ENCODE measurements at regions not wholly inside any gene's neighbourhood (a gene's known extent, or its start where the extent isn't known, plus 50 kb on each side); places are given as distances from the start of the nearest gene placed in this dataset.
"Not testable (repeated sequence)": the region's sequence is repeated elsewhere in the genome, so short reads cannot be mapped to it uniquely, and the experiment has no call there.

DNA sequence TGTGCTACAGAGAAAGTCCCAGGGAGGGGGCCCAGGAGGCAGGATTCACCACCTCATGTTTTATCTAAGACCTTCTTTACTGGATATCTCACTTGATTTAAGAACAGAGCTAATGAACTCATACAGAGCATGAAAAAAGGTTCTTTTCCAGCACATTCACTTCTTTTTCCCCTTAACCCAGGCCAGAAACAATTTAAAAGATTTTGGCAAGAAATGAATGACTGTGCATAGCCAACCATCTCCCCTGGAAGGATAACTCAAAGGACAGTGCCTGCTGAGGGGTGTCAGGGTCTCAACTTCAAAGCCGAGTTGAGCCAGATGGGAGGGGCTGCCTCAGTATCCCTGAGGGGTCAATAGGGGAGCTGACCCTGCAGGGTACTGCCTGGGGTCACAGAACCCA is 253.4 kb downstream of the SOD2 start:
- DNase-seq = no peak

DNA sequence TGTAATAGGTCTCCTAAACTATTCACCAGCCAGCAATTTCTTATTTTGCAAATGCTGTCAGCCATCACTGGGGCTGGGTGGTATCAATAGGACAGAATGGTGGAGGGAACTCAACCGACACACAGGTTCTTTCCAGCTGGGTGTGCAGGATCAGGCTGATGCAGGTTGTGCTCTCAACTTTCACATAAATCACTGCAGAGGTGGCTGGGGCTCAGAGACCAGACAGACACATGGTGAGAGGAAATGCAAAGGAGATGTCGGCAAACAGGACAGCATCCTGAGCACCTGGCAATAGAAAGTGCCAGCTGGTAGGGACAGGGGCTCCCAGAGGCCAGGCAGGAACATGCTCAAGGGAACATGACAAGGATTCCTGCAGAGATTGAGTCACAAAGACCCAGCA is 254.9 kb downstream of the SOD2 start:
- no peak for DNase-seq

DNA sequence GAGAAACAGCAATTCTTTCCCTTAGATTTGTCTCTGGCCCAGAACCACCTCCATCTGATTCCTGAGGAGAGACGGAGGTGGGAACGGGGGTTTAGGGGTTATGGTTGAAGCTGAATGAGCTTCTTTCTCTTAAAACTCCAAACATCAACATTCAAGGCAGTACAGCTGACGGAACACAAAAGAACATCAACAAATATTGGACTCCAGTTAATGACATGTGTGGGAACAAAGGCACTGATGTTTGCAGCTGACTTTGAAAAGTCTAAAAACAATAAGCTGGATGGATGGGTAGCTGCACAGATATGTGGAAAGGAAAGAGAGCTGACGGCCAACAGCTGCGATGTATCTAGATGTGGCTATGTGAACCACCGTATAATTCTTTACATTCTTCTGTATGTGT is 256.5 kb downstream of the SOD2 start:
- DNase-seq = no peak

- no peak for DNase-seq
These were observed 257.3 kb downstream of the SOD2 start for GRCh38 chr6:159435701-159436100.

DNA sequence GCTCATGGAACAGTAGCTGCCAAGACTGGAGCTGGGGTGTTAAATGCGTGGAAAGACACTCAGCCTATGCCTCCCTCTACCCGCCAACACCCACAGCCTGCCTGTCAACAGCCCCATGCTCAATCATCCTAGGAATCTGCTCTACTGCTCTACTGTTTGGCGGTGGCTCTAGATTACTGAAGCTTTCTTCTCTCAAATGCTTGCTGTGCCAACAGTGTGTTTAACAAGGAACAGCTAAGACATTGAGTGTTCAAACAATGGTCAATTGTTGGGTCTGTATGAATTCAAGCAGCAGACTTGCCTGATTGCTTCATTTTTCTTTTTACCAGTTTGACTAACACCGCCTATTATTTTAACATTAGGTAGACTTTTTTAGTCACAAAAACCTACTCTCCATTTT is 258.6 kb downstream of the SOD2 start:
- no peak for DNase-seq

- no peak for DNase-seq
These were observed 259.5 kb downstream of the SOD2 start for GRCh38 chr6:159433550-159433949.

- no peak for DNase-seq
These were observed 261.3 kb downstream of the SOD2 start for GRCh38 chr6:159431750-159432149.

DNA sequence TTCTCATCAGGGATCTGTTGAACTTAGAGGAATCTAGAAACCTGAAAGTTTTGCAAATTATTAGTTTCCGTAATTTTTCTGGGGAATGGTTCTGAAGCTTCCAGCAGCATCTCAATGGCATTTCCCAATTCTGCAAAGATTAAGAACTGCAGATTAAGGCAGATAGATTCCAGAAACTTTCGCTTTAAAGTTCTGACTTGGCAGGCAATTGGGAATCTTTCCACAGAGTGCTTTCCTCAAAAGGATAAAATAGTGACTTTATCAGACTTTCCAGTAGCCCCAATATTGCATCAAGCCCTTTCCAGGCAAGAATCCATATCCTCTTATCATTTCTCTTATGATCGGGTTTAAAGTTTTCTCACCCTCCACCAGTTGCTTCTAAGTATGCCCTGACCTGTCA is 261.1 kb downstream of the FNDC1 start:
- no peak for DNase-seq

GRCh38 chr6:159429433-159429832 is 260.2 kb downstream of the FNDC1 start:
- no peak for DNase-seq

DNA sequence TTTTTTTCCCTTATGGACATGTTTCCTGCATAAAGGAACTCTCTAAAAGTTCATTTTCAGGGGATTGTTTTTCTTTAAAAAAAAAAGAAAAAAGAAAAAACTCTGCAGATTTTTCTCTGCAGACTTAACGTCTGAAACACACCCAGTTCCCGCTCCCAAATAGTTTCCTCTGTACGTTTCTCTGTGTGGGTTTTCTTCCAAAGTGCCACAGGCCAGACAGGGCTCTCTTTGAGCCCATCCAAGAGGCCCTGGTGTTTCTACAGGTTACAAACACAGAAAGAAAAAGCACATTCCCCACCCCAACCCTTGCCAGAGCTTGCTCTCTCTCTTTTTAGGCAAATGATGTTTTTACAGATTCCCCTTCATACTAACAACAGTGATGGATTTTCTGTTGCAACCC is 258.6 kb downstream of the FNDC1 start:
- no peak for DNase-seq

- no peak for DNase-seq
These were observed 258.1 kb downstream of the FNDC1 start for GRCh38 chr6:159427335-159427734.

DNA sequence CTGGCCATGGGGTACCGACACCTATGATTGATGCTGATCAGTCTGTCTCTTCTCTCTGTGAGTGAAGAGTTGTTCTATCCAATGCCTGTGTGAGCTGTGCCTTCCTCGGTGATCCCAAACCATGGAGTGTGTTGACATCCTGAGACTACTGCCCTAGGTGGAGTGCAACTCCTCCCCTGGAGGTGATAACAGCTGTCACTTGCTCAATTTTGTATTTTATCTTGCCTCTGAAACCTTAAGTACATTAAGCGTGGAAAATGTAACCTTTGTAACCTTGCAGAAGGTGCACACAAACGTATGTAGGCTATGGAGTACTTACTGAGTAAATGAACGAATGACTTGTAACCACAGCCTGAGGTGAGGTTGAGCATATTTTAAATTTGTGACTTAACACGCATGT is 256.2 kb downstream of the FNDC1 start:
- DNase-seq = no peak

- no peak for DNase-seq
These were observed 253.1 kb downstream of the FNDC1 start for GRCh38 chr6:159422041-159422984.

DNA sequence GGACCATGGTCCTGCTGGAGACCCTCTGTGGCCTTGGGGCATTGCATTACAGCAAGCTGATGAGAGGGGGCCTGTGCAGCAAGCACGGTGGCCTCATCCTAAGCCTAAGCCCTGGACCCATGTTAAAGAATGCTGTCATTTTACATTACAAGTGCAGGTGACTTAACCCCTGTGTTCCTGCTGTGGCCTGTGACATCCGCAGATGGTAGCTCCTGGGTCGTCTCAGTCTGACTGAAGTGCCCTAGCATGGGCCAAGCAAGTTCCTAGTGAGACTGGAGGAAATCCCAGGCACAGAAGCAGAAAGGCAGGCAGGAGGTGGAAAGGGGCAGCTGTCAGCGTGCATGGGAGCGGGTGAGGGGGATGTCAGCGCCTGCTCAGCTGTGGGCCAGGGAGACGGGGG is 252.4 kb downstream of the FNDC1 start:
- DNase-seq = no peak

- DNase-seq = no peak
These were observed 249.8 kb downstream of the FNDC1 start for GRCh38 chr6:159418997-159419396.

DNA sequence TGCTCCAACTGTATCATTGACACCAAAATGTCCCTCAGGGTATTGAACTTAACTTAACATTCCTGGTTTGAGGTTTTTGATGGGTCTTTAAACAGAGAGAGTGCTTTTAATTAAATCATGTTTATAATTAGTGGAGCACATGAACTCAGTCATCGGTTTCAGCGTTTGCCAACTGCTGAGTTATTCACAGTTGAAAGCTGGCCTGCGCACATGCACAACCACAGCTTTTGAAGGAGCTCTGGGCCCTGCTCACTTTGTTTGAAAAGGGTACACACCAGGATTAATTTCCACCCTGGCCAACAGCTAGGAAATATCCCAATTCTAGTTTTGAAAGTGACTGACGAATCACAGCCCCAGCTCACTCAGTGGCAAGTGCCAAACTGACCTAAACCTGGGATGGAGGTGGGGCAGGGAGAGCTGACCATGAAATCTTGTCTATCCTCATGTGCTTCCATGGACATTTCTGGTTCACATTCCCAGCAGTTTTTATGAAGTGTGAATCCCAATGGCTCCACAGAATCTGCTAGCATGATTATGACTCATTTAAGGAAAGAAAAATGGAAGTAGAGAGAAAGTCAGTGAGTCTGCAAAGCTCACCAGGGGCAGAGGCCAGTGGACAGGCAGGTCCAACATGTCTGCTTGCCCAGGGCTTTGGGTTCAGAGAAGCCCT is 247.8 kb downstream of the FNDC1 start:
- DNase-seq = no peak

GRCh38 chr6:159415540-159415939 is 246.3 kb downstream of the FNDC1 start:
- DNase-seq = no peak

- no peak for DNase-seq
These were observed 245.5 kb downstream of the FNDC1 start for GRCh38 chr6:159414711-159415110.

DNA sequence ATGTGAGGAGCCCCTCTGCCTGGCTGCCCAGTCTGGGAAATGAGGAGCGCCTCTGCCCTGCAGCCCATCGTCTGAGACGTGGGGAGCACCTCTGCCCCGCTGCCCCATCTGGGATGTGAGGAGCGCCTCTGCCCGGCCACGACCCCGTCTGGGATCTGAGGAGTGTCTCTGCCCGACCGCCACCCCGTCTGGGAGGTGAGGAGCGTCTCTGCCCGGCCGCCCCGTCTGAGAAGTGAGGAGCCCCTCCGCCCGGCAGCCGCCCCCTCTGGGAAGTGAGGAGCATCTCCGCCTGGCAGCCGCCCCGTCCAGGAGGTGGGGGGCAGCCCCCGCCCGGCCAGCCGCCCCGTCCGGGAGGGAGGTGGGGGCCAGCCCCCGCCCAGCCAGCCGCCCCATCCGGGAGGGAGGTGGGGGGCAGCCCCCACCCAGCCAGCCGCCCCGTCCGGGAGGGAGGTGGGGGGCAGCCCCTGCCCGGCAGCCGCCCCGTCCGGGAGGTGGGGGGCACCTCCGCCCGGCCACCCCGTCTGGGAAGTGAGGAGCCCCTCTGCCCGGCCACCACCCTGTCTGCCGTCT is 238.1 kb downstream of the FNDC1 start:
- DNase-seq = not testable (repeated sequence)

GRCh38 chr6:159404296-159404695 is 235.1 kb downstream of the FNDC1 start:
- no peak for DNase-seq

DNA sequence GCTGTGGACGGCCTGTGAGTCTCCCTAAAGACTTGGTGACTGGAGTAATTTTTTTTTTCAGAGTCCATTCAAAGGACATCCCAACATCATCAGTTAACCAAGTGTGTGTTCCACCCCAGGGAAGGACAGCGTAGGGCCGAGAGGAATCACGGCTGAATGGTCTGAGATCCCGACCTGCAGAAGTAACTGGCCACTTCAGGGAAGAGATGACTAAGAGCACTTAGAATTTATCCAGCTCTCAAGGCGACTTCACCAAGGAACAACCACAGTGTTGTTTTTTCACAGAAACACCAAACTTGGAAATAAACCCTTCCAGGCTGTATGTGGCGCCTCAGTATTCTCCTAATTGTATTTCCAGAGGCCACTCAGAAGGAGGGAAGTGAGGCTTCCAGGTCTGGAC is 231.6 kb downstream of the FNDC1 start:
- DNase-seq = no peak

DNA sequence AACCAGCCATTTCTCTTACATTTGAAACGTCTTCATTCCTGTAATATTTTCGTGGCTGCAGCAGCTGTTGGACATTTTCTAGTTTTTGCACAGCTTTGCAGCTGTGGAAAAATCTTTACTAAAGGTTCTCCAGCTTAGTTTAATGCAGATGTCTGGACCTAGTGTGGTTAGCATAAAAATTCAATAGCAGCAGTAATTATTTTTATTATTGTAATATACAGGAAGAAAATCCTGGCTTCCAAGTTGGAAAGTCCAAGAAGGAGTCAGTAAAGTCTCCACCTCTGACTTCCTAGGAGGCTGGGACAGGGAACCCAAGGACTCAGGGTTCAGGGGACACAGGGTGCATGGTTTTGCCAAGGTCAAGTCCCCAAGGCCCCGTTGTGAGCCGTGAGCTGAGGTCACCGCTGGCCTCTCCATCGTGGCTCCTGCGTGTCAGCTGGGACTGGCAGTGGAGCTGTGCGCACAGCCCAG is 230.6 kb downstream of the FNDC1 start:
- no peak for DNase-seq

GRCh38 chr6:159398633-159399032 is 229.4 kb downstream of the FNDC1 start:
- no peak for DNase-seq

GRCh38 chr6:159397753-159398152 is 228.6 kb downstream of the FNDC1 start:
- DNase-seq = no peak

Data from suppressor macrophage treated with lipopolysaccharide for 1 hour (primary cell).